Stimulated activated CD4-positive, alpha-beta T cell treated with anti-CD3 and anti-CD28 coated beads, Interleukin-2, amount 100 ng/mL, for 24 hours (primary cell): ENCODE measurements at regions not wholly inside any gene's neighbourhood (a gene's known extent, or its start where the extent isn't known, plus 50 kb on each side); places are given as distances from the start of the nearest gene placed in this dataset.
"Not testable (repeated sequence)": the region's sequence is repeated elsewhere in the genome, so short reads cannot be mapped to it uniquely, and the experiment has no call there.

Experiments used
- DNase-seq, 2 donors: peaks; one replicate each; pipeline ENCODE4 v3.0.0-alpha.2; 2020

GRCh38 chr2:200107514-200108217, 152.3 kb downstream of the MAIP1 start:
- DNase-seq, result no peak

DNA sequence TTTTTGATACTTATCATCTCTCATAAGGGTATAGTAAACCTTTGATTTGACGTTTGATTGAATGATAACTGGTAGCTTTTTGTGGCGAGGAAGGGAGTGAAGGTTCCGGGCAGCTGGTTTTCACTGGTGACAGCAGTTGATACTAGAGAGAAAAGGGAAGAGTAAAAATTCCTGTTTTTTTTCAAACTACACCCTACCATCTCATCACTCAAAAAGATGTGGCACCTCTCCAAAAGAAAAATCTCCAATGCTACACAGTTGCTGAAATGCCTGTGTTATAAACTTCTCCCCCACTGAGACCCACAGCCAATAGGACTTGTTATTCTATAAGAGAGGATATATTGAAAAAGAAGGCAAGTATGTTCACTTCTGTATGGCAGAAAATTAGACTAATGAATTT, 154.0 kb downstream of the MAIP1 start:
- DNase-seq, result no peak

DNA sequence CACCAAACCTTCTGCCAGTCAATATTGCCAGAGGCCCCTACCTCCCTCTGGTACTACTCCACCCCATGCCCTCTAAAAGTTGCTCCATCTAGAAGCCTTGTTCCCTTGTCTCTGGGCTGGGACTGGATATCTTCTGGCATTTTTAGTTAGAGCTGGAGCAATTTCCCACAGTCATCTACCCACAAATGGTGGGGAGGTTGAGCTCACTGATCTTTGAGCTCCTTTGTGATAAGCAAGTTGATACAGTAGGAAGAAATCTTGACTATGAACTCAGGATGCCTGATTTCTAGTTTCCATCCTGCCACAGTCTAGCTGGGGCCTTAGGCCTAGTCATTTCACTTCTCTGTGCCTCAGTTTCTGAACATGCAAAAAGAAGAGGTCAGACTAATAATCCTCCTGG, 155.0 kb downstream of the MAIP1 start:
- DNase-seq, result no peak

GRCh38 chr2:200113016-200113799, 157.8 kb downstream of the MAIP1 start:
- DNase-seq, result not testable (repeated sequence)

GRCh38 chr2:200119236-200119635, 163.9 kb downstream of the MAIP1 start:
- DNase-seq, result no peak

DNA sequence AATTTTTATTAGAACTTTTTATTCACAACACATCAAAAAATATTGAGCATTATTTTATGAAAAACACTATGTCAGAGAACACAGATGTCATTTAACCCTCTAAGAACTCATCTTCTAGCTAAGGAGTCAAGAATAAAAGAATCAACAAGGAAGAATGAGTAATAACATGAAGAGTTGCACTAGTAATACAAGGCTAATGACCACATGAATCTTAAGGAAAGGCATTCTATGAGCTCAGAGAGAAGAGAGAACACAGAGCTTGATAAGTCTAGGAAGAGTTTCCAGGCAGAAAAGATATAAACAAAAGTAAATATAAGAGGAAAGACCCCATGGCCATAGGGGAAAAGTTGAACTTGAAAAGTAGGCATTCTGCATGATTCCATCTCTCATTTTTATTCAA, 166.5 kb downstream of the MAIP1 start:
- DNase-seq, result no peak

DNA sequence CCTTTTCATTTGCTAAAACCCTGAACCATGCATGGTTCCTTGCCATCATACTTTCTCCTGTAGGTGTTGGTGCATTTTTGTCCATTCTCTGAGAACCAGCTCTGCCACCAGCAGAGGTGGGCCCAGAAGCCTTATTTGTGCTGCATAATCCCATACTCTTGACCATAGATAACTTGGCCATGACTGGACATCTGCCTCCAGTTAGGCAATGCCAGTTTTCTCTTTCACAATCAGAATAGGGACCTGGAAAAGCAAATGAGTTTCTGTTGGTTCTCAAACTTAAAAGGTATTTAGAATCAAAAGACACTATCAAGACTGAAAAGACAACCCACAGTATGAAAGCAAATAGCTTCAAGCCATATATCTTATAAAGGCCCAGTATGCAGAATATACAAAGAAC, 167.3 kb downstream of the MAIP1 start:
- no peak for DNase-seq

DNA sequence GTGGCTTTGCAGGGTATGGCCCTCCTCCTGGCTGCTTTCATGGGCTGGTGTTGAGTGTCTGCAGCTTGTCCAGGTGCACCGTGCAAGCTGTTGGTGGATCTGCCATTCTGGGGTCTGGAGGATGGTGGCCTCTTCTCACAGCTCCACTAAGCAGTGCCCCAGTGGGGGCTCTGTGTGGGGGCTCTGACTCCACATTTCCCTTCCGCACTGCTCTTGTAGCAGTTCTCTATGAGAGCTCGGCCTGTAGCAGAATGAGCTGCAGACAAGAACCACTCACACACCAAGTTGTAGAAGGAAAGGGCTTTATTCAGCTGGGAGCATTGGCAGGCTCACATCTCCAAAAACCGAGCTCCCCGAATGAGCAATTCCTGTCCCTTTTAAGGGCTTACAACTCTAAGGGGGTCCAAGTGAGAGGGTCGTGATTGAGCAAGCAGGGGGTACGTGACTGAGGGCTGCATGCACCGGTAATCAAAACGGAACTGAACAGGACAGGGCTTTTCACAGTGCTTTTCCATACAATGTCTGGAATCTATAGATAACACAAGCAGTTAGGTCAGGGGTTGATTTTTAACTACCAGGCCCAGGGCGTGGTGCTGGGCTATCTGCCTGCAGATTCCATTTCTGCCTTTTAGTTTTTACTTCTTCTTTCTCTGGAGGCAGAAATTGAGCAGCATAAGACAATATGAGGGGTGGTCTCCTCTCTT, 169.4 kb downstream of the MAIP1 start:
- DNase-seq, result not testable (repeated sequence)

GRCh38 chr2:200125444-200126284, 170.3 kb downstream of the MAIP1 start:
- no peak for DNase-seq

DNA sequence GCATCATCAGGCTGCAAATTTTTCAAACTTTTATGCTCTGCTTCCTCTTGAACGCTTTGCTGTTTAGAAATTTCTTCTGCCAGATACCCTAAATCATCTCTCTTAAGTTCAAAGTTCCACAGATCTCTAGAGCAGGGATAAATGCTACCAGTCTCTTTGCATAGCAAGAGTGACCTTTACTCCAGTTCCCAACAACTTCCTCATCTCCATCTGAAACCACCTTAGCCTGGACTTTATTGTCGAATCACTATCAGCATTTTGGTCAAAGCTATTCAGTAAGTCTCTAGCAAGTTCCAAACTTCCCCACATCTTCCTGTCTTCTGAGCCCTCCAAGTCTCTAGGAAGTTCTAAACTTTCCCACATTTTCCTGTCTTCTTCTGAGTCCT, 170.9 kb downstream of the MAIP1 start:
- not testable (repeated sequence) for DNase-seq

DNA sequence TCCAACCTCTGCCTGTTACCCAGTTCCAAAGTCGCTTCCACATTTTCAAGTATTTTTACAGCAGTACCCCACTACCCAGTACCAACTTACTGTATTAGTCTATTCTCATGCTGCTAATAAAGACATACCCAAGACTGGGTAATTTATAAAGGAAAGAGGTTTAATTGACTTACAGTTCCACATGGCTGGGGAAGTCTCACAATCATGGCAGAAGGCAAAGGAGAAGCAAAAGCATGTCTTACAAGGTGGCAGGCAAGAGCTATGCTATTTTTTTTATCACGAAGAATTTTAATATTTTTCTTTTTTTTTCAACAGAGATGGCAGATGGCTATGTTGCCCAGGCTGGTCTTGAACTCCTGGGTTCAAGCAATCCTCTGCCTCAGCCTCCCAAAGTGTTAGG, 171.3 kb downstream of the MAIP1 start:
- not testable (repeated sequence) for DNase-seq

DNA sequence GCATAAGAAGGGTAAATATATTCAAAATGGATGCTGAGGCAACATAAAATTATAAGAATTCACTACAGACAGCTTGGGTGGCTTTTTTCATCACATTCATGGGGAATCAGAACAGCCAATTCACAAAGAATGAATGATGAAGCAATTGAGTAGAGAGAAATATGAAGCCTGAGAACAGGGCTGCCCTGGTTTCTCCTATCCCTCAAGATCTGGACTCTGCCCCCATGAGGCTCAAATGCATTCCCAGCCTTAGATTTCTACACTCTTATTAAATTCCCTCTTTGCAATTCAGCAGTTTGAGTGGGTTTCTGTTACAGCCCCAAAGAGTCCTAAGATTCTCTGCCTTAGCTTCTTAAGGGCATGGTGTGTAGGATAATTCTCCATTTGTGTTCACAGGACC, 172.5 kb downstream of the MAIP1 start:
- DNase-seq, result no peak

DNA sequence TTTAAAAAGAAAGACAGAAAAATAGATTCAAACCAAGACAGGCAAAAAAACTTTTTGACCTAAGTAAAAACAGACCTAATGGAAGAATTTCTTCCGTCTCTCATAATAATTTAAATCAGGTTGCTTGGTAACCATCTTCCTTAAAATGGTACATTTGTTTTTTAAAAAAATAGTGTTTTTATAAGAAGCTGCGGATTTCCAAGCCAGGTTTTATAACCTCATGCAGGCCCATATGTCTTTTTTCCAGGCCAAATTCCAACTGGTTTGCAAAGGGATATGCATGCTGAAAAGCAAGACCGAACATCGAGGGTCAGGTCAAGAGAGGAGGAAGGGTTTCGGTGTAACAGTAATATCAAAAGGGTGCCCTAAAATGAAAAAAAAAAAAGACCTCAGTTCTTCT, 172.9 kb downstream of the MAIP1 start:
- DNase-seq, result no peak

- no peak for DNase-seq
Measured at GRCh38 chr2:200129721-200130462, 174.5 kb downstream of the MAIP1 start.

DNA sequence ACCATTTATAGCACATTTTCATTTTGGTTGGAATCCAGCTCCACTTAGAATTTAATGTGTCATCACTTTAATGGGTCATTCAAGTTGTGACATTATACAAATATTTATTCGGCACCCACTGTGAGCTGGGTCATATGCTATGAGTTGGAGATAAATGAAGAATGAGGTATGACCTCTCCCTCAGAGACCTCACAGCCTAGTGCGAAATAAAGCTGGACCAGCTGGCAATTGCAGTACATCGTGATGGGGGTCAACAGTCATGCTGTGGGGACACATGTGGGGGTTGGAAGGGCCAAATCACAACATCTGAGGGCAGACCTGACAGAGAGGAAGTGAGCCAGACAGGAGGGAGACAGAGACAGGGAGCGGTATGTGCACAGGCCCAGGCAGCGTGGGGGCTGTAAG, 175.4 kb downstream of the MAIP1 start:
- no peak for DNase-seq

DNA sequence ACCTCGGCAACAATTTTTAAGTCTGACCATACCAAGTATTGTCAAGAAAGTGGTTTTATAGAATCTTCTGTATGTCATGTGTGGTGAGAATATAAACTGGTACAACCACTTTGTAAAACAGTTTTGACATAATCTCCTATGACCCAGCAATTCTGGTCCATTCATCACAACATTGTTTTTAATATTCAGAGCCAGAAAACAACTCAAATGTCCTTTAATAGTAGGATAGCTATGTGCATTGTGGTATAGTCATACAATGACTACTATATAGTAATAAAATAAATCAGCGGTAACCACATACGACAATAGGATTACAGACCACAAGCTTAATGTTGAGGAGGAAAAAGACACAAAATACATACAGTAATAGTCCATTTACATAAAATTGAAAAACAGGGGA, 175.2 kb upstream of the SPATS2L start:
- DNase-seq, result no peak

GRCh38 chr2:200135082-200135481, 171.4 kb upstream of the SPATS2L start:
- DNase-seq, result no peak

DNA sequence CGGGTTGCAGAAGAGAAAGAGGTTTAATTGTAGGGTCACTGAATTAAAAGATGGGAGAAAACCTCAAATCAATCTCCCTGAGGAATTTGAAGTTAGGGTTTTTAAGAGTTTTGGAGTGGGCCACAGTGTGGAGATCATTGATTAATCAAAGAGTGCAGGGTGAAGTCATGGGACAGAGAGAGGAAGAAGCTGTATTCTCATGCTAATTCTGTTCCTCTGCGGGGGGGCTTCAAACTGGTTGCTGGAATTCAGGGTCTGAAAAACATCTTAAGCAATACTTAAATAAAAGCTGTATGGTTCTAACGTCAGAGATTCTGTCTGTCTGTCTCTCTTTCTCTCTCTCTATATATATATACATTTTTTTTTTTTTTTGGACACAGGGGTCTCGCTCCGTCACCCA, 169.8 kb upstream of the SPATS2L start:
- no peak for DNase-seq

DNA sequence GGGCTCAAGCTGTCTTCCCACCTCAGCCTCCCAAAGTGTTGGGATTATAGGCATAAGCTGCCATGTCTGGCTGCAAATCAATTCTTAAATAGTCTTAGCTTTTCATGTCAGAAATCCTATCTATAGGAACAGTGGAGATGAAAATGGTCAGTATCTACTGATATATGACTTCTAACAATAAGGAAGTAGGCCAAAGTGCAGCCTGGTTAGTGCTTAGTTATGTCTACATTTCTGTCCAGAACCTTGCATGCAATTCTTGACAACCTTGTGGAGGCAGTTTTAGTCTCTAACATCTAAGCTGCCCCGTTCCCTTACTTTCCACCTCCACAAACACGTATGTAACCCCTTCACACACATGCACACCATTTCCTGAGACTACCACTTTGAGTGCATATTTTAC, 169.2 kb upstream of the SPATS2L start:
- no peak for DNase-seq

- DNase-seq, result no peak
Measured at GRCh38 chr2:200137691-200138090, 168.8 kb upstream of the SPATS2L start.

DNA sequence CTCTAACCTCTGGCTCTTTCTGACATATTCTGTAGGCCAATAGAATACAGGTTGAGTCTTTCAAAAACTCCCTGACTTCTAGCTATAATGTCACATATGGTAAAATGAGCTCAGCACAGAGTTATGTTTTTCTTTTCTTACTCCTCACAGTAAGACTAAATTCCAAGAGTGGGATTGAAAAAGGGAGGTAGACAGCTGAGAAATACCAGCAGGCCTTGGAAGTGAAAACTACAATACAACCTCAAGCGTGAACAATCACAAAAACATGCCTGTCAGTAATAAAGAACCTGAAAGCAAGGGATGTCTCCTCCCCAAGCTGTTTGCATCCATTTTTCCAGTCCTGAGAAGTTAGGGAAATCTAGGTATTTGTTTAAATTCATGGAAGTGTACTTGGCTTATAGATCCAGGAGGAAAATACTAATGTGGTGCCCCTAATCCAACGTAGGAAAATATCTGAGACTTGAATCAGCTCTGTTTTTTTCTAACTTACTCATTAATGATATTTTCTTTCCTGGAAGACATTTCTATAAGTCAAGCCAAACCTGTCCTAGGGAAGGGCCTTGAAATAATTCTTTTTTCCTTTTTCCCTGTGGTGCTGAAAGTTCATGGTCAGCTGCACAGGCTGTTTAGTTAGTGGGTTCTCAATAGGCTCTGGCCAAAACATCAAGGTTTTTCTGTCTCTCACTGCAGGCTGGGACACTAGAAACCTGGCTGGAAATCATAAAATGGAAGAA, 167.9 kb upstream of the SPATS2L start:
- no peak for DNase-seq

- no peak for DNase-seq
Measured at GRCh38 chr2:200144571-200144970, 161.9 kb upstream of the SPATS2L start.
